Right atrium auricular region (tissue), 2 donors: ENCODE measurements at regions not wholly inside any gene's neighbourhood (a gene's known extent, or its start where the extent isn't known, plus 50 kb on each side); places are given as distances from the start of the nearest gene placed in this dataset.

Source experiments
- DNase-seq: peaks from one replicate; pipeline ENCODE4 v3.0.0-alpha.2; 2019; ENCODE audit warnings: low spot score
- H3K27ac ChIP-seq, 2 donors: fragments of 200-600 bp; sonication (generic); 1 replicate in 1 of 2; 2 replicates in 1 of 2; pipeline ENCODE4 v1.5.1; 2016 to 2019
- H3K27me3 ChIP-seq, 2 donors: fragments of 200-600 bp; sonication (generic); one replicate each; pipeline versions ENCODE4 v1.5.1 to v1.6.0; 2017 to 2019
- H3K36me3 ChIP-seq: fragments of 200-600 bp; sonication (generic); one replicate; pipeline ENCODE4 v1.5.1; 2016
- H3K4me1 ChIP-seq, 2 donors: fragments of 200-600 bp; sonication (generic); one replicate each; pipeline versions ENCODE4 v1.5.1 to v1.6.0; 2017 to 2019
- H3K4me3 ChIP-seq, 2 donors: fragments of 200-600 bp; sonication (generic); 1 replicate in 1 of 2; 2 replicates in 1 of 2; pipeline ENCODE4 v1.5.1; 2017 to 2019; ENCODE audit warnings: mild to moderate bottlenecking in 1 of 2, moderate library complexity in 1 of 2
- H3K9me3 ChIP-seq, 2 donors: fragments of 200-600 bp; sonication (generic); one replicate each; pipeline ENCODE4 v1.5.1; 2019
- TF ChIP-seq, protein P1 (sequence below), 2 donors: fragments of 200-600 bp; sonication (generic); IDR thresholded peaks; one replicate each; pipeline ENCODE4 v1.5.1; 2019; ENCODE audit warnings: antibody characterized with exemption in 2 of 2

GRCh38 chr3:42032693-42033349 is 58.3 kb upstream of the TRAK1 start:
- peaks cover 0 to 78% of the 10 kb centered on the region in 2 donors for H3K4me1 ChIP-seq

GRCh38 chr3:42031808-42032480 is 59.2 kb upstream of the TRAK1 start:
- TF ChIP-seq, protein P1, sequence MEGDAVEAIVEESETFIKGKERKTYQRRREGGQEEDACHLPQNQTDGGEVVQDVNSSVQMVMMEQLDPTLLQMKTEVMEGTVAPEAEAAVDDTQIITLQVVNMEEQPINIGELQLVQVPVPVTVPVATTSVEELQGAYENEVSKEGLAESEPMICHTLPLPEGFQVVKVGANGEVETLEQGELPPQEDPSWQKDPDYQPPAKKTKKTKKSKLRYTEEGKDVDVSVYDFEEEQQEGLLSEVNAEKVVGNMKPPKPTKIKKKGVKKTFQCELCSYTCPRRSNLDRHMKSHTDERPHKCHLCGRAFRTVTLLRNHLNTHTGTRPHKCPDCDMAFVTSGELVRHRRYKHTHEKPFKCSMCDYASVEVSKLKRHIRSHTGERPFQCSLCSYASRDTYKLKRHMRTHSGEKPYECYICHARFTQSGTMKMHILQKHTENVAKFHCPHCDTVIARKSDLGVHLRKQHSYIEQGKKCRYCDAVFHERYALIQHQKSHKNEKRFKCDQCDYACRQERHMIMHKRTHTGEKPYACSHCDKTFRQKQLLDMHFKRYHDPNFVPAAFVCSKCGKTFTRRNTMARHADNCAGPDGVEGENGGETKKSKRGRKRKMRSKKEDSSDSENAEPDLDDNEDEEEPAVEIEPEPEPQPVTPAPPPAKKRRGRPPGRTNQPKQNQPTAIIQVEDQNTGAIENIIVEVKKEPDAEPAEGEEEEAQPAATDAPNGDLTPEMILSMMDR (IDR thresholded peaks at IDR 0.05) = no peak
- Histone ChIP-seq H3K27me3 (no peaks in the 10 kb centered on the region), H3K9me3 (no peaks in the 10 kb centered on the region), H3K4me3 (no peak overlapping the region), H3K36me3 (peaks cover 8% of the 10 kb centered on the region), H3K27ac (peak overlapping the region; percentile 85 to 88), H3K4me1 (peaks cover 0 to 78% of the 10 kb centered on the region in 2 donors)
- DNase-seq = peak; percentile 58

More at GRCh38 chr3:42032693-42033349, 58.3 kb upstream of the TRAK1 start:
- Histone ChIP-seq H3K27me3 (no peaks in the 10 kb centered on the region), H3K36me3 (peaks cover 8% of the 10 kb centered on the region), H3K4me3 (no peak overlapping the region), H3K27ac (peak overlapping the region; percentile 85 to 88), H3K9me3 (no peaks in the 10 kb centered on the region)
- TF ChIP-seq, protein P1 (IDR thresholded peaks at IDR 0.05) = no peak
- DNase-seq = peak; percentile 91

DNA sequence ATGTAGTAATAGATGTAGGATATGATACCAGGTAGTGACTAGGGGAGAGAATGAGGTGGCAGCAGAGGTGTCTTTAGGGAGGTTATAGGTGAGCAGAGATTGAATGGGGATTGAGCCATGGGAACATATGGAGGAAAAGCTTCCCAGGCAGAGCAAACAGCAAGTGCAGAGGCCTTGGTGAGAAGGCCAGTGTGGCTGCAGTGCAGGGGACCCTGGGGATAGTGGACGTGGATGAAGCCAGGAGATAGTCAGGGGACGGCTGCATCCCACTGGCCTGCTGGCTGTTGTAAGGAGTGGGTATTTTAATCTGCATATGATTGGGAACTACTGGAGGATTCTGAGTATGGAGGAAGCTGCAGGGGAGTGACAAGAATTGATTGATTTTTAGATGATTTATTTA is 62.7 kb upstream of the TRAK1 start:
- H3K27me3 ChIP-seq = no peaks in the 10 kb centered on the region
- H3K9me3 ChIP-seq = no peaks in the 10 kb centered on the region
- no peaks in the 10 kb centered on the region for H3K36me3 ChIP-seq
- no peak overlapping the region for H3K4me3 ChIP-seq
- TF ChIP-seq, protein P1 (IDR thresholded peaks at IDR 0.05) = no peak
- H3K4me1 ChIP-seq = peaks cover 0 to 76% of the 10 kb centered on the region in 2 donors
- DNase-seq = peak; percentile 48
- peak overlapping the region; percentile 19 to 82 for H3K27ac ChIP-seq

DNA sequence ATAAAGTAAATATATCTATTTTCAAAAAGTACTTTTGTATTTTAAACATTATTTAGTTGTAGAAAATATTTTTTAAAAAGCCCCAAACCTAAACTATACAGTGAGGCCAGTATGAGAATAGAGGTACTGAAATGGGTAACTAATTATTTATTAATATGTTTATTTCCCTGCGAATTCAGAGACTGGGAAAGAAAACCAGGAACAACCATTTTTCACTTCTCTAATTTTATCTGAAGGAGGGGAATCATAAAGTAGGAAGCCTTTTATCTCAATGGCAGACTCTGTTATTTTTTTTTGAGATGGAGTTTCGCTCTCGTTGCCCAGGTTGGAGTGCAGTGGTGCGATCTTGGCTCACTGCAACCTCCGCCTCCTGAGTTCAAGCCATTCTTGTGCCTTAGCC is 63.6 kb upstream of the TRAK1 start:
- H3K27me3 ChIP-seq = no peaks in the 10 kb centered on the region
- peaks cover 0 to 76% of the 10 kb centered on the region in 2 donors for H3K4me1 ChIP-seq
- H3K4me3 ChIP-seq = no peak overlapping the region
- no peaks in the 10 kb centered on the region for H3K9me3 ChIP-seq
- DNase-seq = no peak
- TF ChIP-seq, protein P1 (IDR thresholded peaks at IDR 0.05) = no peak
- H3K27ac ChIP-seq = peak overlapping the region; percentile 19 to 82
- H3K36me3 ChIP-seq = no peaks in the 10 kb centered on the region

DNA sequence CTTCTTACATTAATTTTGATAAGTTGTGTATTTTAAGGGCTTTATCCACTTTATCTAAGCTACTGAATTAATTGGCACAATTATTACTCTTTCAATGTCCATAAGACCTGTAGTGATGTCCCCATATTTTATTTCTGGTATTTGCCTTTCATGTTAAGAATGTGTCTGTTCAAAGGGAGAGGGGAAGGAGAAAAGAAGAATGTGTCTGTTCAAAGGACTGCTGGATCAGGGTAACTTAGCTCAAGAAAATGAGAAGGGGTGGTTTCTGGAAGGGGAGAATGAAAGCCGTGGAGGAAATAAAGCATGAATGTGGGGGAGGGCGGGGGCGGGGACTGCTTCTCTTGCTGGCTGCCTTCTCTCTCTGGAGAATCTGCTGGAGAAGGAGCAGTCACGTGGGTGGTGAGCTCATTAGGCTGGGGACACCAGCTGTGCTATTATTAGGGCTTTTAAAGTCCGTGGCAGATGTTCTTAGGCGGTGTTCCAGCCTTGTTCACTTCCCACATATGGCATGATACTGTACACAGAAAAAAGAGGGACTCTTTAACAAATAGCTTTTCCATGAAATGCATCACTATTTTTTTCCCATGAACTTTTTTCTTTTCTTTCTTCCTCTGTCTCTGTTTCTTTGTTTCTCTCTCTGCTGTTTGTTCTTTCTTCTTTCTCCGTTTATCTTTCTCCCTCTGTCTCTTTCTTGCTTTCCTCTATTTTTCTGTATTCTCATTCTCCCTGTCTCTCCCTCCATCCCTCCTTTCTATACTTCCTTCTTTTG is 63.7 kb upstream of the ULK4 start:
- peaks cover 0 to 78% of the 10 kb centered on the region in 2 donors for H3K4me1 ChIP-seq
- peak; percentile 97 for DNase-seq
- no peaks in the 10 kb centered on the region for H3K36me3 ChIP-seq
- no peaks in the 10 kb centered on the region for H3K27me3 ChIP-seq
- H3K4me3 ChIP-seq = no peak overlapping the region
- TF ChIP-seq, protein P1 (IDR thresholded peaks at IDR 0.05) = no peak
- no peaks in the 10 kb centered on the region for H3K9me3 ChIP-seq
- H3K27ac ChIP-seq = peak overlapping the region; percentile 82 to 92
